Osteoblast (primary cell): ENCODE measurements at regions not wholly inside any gene's neighbourhood (a gene's known extent, or its start where the extent isn't known, plus 50 kb on each side); places are given as distances from the start of the nearest gene placed in this dataset.

Source experiments
- DNase-seq: peaks from one replicate; pipeline ENCODE4 v3.0.0; 2011; ENCODE audit warnings: low spot score, mixed read lengths; ENCODE audit not compliant: insufficient read length; ENCODE audit errors: missing footprints
- H2AFZ ChIP-seq: 2 replicates; pipeline ENCODE4 v1.6.0; 2011; ENCODE audit warnings: mild to moderate bottlenecking, low read length
- H3K27ac ChIP-seq: 2 replicates; pipeline ENCODE4 v1.5.1; 2011; ENCODE audit warnings: mild to moderate bottlenecking, low read depth, low read length, moderate library complexity
- H3K27me3 ChIP-seq: 2 replicates; pipeline ENCODE4 v1.6.0; 2012; ENCODE audit warnings: mild to moderate bottlenecking, control low read depth, inconsistent platforms, low read length, moderate library complexity; ENCODE audit not compliant: insufficient read depth
- H3K36me3 ChIP-seq: 2 replicates; pipeline ENCODE4 v1.5.1; 2011; ENCODE audit warnings: mild to moderate bottlenecking, low read length, control low read depth, moderate library complexity; ENCODE audit not compliant: insufficient read depth
- H3K4me1 ChIP-seq: 2 replicates; pipeline ENCODE4 v1.5.1; 2011; ENCODE audit warnings: mild to moderate bottlenecking, low read length, control low read depth, moderate library complexity; ENCODE audit not compliant: insufficient read depth
- H3K4me2 ChIP-seq: 2 replicates; pipeline ENCODE4 v1.6.0; 2011; ENCODE audit warnings: mild to moderate bottlenecking, low read length; ENCODE audit not compliant: insufficient read depth
- H3K4me3 ChIP-seq: fragments of 200-600 bp; sonication (generic); 3 replicates; pipeline ENCODE4 v1.5.1; 2012; ENCODE audit warnings: mild to moderate bottlenecking, low read length, inconsistent platforms; ENCODE audit not compliant: insufficient read depth
- H3K79me2 ChIP-seq: 2 replicates; pipeline ENCODE4 v1.6.0; 2012; ENCODE audit warnings: mild to moderate bottlenecking, low read length, control low read depth, inconsistent platforms; ENCODE audit not compliant: insufficient read depth
- H3K9me3 ChIP-seq: 2 replicates; pipeline ENCODE4 v1.5.1; 2011; ENCODE audit warnings: low read depth, low read length, control low read depth
- H4K20me1 ChIP-seq: 2 replicates; pipeline ENCODE4 v1.6.0; 2012; ENCODE audit warnings: mild to moderate bottlenecking, low read length, control low read depth; ENCODE audit not compliant: insufficient read depth
- CTCF ChIP-seq: IDR thresholded peaks from 2 replicates; pipeline ENCODE4 v1.5.1; 2011; ENCODE audit warnings: mild to moderate bottlenecking, low read depth, low read length, moderate library complexity; ENCODE audit errors: extremely low read depth

- Histone ChIP-seq H2AFZ (no peak overlapping the region), H3K9me3 (no peaks in the 10 kb centered on the region), H3K4me2 (no peak overlapping the region), H3K36me3 (no peaks in the 10 kb centered on the region), H3K27ac (no peak overlapping the region), H3K4me3 (no peak overlapping the region), H3K79me2 (no peaks in the 10 kb centered on the region), H4K20me1 (no peaks in the 10 kb centered on the region), H3K4me1 (no peaks in the 10 kb centered on the region), H3K27me3 (no peaks in the 10 kb centered on the region)
- no peak for TF ChIP-seq CTCF
- no peak for DNase-seq
Observed at GRCh38 chr3:189474944-189475343, 156.2 kb upstream of the TP63 start.

DNA sequence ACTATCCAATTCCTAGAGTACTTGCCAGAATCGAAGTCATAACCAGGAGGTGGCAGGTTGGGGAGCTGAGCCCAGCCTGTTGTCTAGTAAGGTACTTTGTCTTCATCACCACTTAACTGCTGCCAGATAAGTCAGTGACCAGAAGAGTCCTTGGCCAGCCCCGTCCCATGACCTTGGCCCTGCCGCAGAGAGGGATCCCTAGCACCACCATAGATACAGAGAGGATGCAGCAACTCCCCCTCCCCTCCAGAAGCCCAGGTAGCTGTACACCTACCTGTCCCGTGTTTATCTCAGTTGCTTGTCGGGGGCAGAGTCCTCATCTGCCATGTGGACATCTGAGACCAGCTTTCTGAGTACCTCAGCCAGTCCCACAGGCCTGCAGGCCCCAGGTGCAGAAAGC lies 153.6 kb upstream of the TP63 start:
- no peak for TF ChIP-seq CTCF

GRCh38 chr3:189486556-189486955 lies 144.6 kb upstream of the TP63 start:
- H3K27me3 ChIP-seq = no peaks in the 10 kb centered on the region
- no peaks in the 10 kb centered on the region for H3K79me2 ChIP-seq
- TF ChIP-seq CTCF = no peak
- H3K4me1 ChIP-seq = peaks cover 13% of the 10 kb centered on the region
- no peak overlapping the region for H3K4me2 ChIP-seq
- H3K36me3 ChIP-seq = no peaks in the 10 kb centered on the region
- no peak for DNase-seq
- no peak overlapping the region for H2AFZ ChIP-seq
- no peaks in the 10 kb centered on the region for H3K9me3 ChIP-seq
- no peak overlapping the region for H3K4me3 ChIP-seq
- H3K27ac ChIP-seq = no peak overlapping the region
- no peaks in the 10 kb centered on the region for H4K20me1 ChIP-seq

More for the DNA sequence above, 153.6 kb upstream of the TP63 start:
- Histone ChIP-seq H4K20me1 (no peaks in the 10 kb centered on the region), H3K4me3 (no peak overlapping the region), H3K27ac (no peak overlapping the region), H2AFZ (no peak overlapping the region), H3K9me3 (no peaks in the 10 kb centered on the region), H3K4me2 (no peak overlapping the region), H3K4me1 (no peaks in the 10 kb centered on the region), H3K27me3 (no peaks in the 10 kb centered on the region), H3K79me2 (no peaks in the 10 kb centered on the region), H3K36me3 (no peaks in the 10 kb centered on the region)
- DNase-seq = no peak

- DNase-seq = peak; percentile 87
- Histone ChIP-seq H4K20me1 (no peaks in the 10 kb centered on the region), H3K36me3 (no peaks in the 10 kb centered on the region), H3K4me2 (peak overlapping the region; percentile 57), H3K9me3 (no peaks in the 10 kb centered on the region), H2AFZ (peak overlapping the region; percentile 58), H3K79me2 (no peaks in the 10 kb centered on the region), H3K27me3 (no peaks in the 10 kb centered on the region), H3K4me3 (peak overlapping the region; percentile 8), H3K27ac (peak overlapping the region; percentile 14), H3K4me1 (peaks cover 13% of the 10 kb centered on the region)
- no peak for TF ChIP-seq CTCF
Observed at GRCh38 chr3:189488241-189488767, 142.9 kb upstream of the TP63 start.
